HFFc6 (cell line): ENCODE measurements at regions not wholly inside any gene's neighbourhood (a gene's known extent, or its start where the extent isn't known, plus 50 kb on each side); places are given as distances from the start of the nearest gene placed in this dataset.

Experiments
- DNase-seq: peaks from one replicate; pipeline ENCODE4 v3.0.0-alpha.2; 2018
- H3K27ac Mint-ChIP-seq: 2 replicates; pipeline ENCODE4 v1.8.0; 2020; ENCODE audit warnings: mild to moderate bottlenecking, mixed read lengths
- H3K27me3 Mint-ChIP-seq: 2 replicates; pipeline ENCODE4 v1.8.0; 2021; ENCODE audit warnings: mild to moderate bottlenecking, moderate library complexity, mixed read lengths; ENCODE audit not compliant: insufficient read depth
- H3K36me3 Mint-ChIP-seq: 2 replicates; pipeline ENCODE4 v1.8.0; 2021; ENCODE audit warnings: low read depth, mixed read lengths
- H3K4me1 Mint-ChIP-seq: 2 replicates; pipeline ENCODE4 v1.8.0; 2020; ENCODE audit warnings: low read depth, mixed read lengths
- H3K4me3 Mint-ChIP-seq: 2 replicates; pipeline ENCODE4 v1.8.0; 2020; ENCODE audit warnings: mild to moderate bottlenecking, moderate library complexity, mixed read lengths
- H3K9me3 Mint-ChIP-seq: 2 replicates; pipeline ENCODE4 v1.8.0; 2020; ENCODE audit warnings: mild to moderate bottlenecking, mixed read lengths
- CTCF ChIP-seq: fragments of 200-600 bp; sonication (generic); IDR thresholded peaks from 2 replicates; pipeline ENCODE4 v1.5.0; 2021; ENCODE audit warnings: antibody characterized with exemption, mild to moderate bottlenecking

GRCh38 chr7:41000042-41000441, 702.8 kb downstream of the INHBA start:
- no peaks in the 10 kb centered on the region for H3K27me3 Mint-ChIP-seq
- peaks cover 19% of the 10 kb centered on the region for H3K4me1 Mint-ChIP-seq
- H3K27ac Mint-ChIP-seq = no peak overlapping the region
- H3K36me3 Mint-ChIP-seq = peaks cover 12% of the 10 kb centered on the region; the same call in 1 of the 2 replicates
- no peak for DNase-seq
- no peak overlapping the region for H3K4me3 Mint-ChIP-seq
- peaks cover 7% of the 10 kb centered on the region for H3K9me3 Mint-ChIP-seq
- TF ChIP-seq CTCF = no peak

- no peak overlapping the region for H3K27ac Mint-ChIP-seq
- DNase-seq = no peak
- H3K4me3 Mint-ChIP-seq = no peak overlapping the region
- no peak for TF ChIP-seq CTCF
- peaks cover 7% of the 10 kb centered on the region; the same call in 1 of the 2 replicates for H3K36me3 Mint-ChIP-seq
- no peaks in the 10 kb centered on the region for H3K27me3 Mint-ChIP-seq
- H3K4me1 Mint-ChIP-seq = no peaks in the 10 kb centered on the region
- H3K9me3 Mint-ChIP-seq = peaks cover 3% of the 10 kb centered on the region
These were observed 706.6 kb downstream of the INHBA start for GRCh38 chr7:40996233-40996677.

GRCh38 chr7:40990841-40991240, 712.0 kb downstream of the INHBA start:
- H3K27ac Mint-ChIP-seq = no peak overlapping the region
- no peaks in the 10 kb centered on the region for H3K36me3 Mint-ChIP-seq
- no peaks in the 10 kb centered on the region for H3K27me3 Mint-ChIP-seq
- no peak overlapping the region for H3K4me3 Mint-ChIP-seq
- peaks cover 14% of the 10 kb centered on the region for H3K4me1 Mint-ChIP-seq
- TF ChIP-seq CTCF = no peak
- DNase-seq = no peak
- no peaks in the 10 kb centered on the region for H3K9me3 Mint-ChIP-seq

- Mint-ChIP-seq H3K4me1 (peaks cover 23% of the 10 kb centered on the region), H3K4me3 (no peak overlapping the region), H3K9me3 (no peaks in the 10 kb centered on the region), H3K27me3 (no peaks in the 10 kb centered on the region), H3K27ac (no peak overlapping the region; the same call in 1 of the 2 replicates), H3K36me3 (no peaks in the 10 kb centered on the region)
- TF ChIP-seq CTCF = no peak
- no peak for DNase-seq
These were observed 715.3 kb downstream of the INHBA start for GRCh38 chr7:40987571-40987970.

GRCh38 chr7:40986351-40986873, 716.5 kb downstream of the INHBA start:
- Mint-ChIP-seq H3K9me3 (no peaks in the 10 kb centered on the region), H3K36me3 (peaks cover 5% of the 10 kb centered on the region; the same call in 1 of the 2 replicates), H3K4me3 (peak overlapping the region; percentile 54; the same call in 1 of the 2 replicates), H3K4me1 (peaks cover 23% of the 10 kb centered on the region), H3K27me3 (no peaks in the 10 kb centered on the region), H3K27ac (peak overlapping the region; percentile 80)
- DNase-seq = peak; percentile 79
- no peak for TF ChIP-seq CTCF
